ENCODE measurements at regions not wholly inside any gene's neighbourhood (a gene's known extent, or its start where the extent isn't known, plus 50 kb on each side); places are given as distances from the start of the nearest gene placed in this dataset.

DNA sequence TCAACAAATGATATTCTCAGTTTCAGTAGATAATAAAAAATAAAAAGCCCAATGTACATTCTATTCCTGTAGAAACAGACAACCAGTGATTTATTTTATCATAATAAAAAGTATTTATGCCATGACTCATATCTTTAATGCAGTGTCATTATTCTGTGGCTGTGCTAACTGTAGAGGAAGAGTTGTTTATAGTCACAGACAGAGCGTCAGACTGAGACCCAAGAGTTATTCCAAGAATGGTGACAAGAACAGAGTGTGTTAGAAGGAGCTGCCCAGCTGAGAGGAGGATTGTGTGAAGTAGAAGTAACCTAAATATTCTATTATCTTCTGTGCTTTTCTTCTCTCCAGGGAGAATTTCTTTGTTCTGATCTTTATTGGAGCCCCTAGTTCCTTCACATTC is 210.7 kb downstream of the PPP1R2C start:
- in situ Hi-C loops (cut with HindIII; ENCODE audit: low pct_ligation_motif_present, low sequenced_read_pairs), result no loop called here
- no peaks in the 10 kb centered on the region for H3K36me3 ChIP-seq (replicated peaks)
- no peak overlapping the region for H3K27ac ChIP-seq
- TF ChIP-seq, protein P1, sequence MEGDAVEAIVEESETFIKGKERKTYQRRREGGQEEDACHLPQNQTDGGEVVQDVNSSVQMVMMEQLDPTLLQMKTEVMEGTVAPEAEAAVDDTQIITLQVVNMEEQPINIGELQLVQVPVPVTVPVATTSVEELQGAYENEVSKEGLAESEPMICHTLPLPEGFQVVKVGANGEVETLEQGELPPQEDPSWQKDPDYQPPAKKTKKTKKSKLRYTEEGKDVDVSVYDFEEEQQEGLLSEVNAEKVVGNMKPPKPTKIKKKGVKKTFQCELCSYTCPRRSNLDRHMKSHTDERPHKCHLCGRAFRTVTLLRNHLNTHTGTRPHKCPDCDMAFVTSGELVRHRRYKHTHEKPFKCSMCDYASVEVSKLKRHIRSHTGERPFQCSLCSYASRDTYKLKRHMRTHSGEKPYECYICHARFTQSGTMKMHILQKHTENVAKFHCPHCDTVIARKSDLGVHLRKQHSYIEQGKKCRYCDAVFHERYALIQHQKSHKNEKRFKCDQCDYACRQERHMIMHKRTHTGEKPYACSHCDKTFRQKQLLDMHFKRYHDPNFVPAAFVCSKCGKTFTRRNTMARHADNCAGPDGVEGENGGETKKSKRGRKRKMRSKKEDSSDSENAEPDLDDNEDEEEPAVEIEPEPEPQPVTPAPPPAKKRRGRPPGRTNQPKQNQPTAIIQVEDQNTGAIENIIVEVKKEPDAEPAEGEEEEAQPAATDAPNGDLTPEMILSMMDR (IDR thresholded peaks at IDR 0.05; ENCODE audit: low read depth, low read length, missing control alignments), result no peak
- DNase-seq, result peak; percentile 32
- H3K4me3 ChIP-seq (ENCODE audit: low read depth, low read length), result no peak overlapping the region
- no peaks in the 10 kb centered on the region for H3K27me3 ChIP-seq (replicated peaks)

GRCh38 chrX:42565739-42566138 is 212.2 kb downstream of the PPP1R2C start:
- in situ Hi-C loops (cut with HindIII; ENCODE audit: low pct_ligation_motif_present, low sequenced_read_pairs), result no loop called here
- H3K4me3 ChIP-seq (ENCODE audit: low read depth, low read length), result no peak overlapping the region
- no peak for DNase-seq
- TF ChIP-seq, protein P1 (IDR thresholded peaks at IDR 0.05; ENCODE audit: low read depth, low read length, missing control alignments), result no peak
- H3K27ac ChIP-seq, result no peak overlapping the region
- no peaks in the 10 kb centered on the region for H3K36me3 ChIP-seq (replicated peaks)
- H3K27me3 ChIP-seq (replicated peaks), result no peaks in the 10 kb centered on the region

DNA sequence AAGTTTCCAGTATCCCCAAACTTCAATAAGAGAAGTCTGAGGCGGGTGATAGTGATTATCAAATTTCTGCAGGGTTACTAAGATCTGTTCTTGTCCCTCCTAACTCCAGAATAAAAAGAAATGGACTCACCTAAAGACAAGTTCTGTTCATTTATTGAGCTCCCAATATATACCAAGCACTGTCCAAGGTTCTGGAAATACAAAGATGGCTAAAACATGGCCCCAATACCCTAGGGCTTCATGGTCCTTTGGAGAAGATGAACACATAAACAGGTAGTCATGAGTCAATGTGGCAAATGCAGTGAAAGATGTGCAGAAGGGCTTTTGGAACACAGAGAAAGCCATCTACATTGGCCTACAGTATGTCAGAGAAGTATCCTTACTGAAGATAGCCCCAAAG is 231.2 kb downstream of the PPP1R2C start:
- H3K27ac ChIP-seq, result no peak overlapping the region
- no peak for DNase-seq
- no peak overlapping the region for H3K4me3 ChIP-seq (ENCODE audit: low read depth, low read length)
- in situ Hi-C loops (cut with HindIII; ENCODE audit: low pct_ligation_motif_present, low sequenced_read_pairs), result no loop called here
- no peaks in the 10 kb centered on the region for H3K27me3 ChIP-seq (replicated peaks)
- no peaks in the 10 kb centered on the region for H3K36me3 ChIP-seq (replicated peaks)
- TF ChIP-seq, protein P1 (IDR thresholded peaks at IDR 0.05; ENCODE audit: low read depth, low read length, missing control alignments), result no peak

GRCh38 chrX:42544883-42545282 is 233.1 kb downstream of the PPP1R2C start:
- TF ChIP-seq, protein P1 (IDR thresholded peaks at IDR 0.05; ENCODE audit: low read depth, low read length, missing control alignments), result no peak
- H3K27me3 ChIP-seq (replicated peaks), result no peaks in the 10 kb centered on the region
- in situ Hi-C loops (cut with HindIII; ENCODE audit: low pct_ligation_motif_present, low sequenced_read_pairs), result no loop called here
- no peak for DNase-seq
- no peaks in the 10 kb centered on the region for H3K36me3 ChIP-seq (replicated peaks)
- no peak overlapping the region for H3K27ac ChIP-seq
- H3K4me3 ChIP-seq (ENCODE audit: low read depth, low read length), result no peak overlapping the region

GRCh38 chrX:42541554-42541953 is 236.4 kb downstream of the PPP1R2C start:
- Histone ChIP-seq H3K27ac (no peak overlapping the region), H3K4me3 (ENCODE audit: low read depth, low read length) (no peak overlapping the region), H3K27me3 (replicated peaks) (no peaks in the 10 kb centered on the region), H3K36me3 (replicated peaks) (no peaks in the 10 kb centered on the region)
- in situ Hi-C loops (cut with HindIII; ENCODE audit: low pct_ligation_motif_present, low sequenced_read_pairs), result no loop called here
- DNase-seq, result no peak
- TF ChIP-seq, protein P1 (IDR thresholded peaks at IDR 0.05; ENCODE audit: low read depth, low read length, missing control alignments), result no peak

DNA sequence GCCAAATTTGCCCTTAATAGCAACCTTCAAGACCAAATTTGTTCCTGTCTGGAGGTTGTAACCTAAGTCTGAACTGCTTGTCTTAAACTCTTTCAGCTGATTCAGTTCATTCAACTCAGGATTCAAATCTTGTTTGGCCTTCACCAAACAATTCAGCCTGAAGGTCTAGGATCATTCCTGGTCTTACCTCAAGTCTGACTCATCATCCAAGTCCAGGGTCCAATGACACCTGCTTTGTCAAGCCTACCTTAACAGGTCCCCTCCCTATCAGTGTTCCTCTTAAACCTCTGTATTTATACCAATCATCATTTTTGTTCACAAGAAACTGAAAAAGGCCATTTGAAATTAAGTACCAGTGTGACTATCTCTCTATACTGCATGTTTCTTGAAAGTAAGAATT is 237.8 kb downstream of the PPP1R2C start:
- Histone ChIP-seq H3K4me3 (ENCODE audit: low read depth, low read length) (no peak overlapping the region), H3K27me3 (replicated peaks) (no peaks in the 10 kb centered on the region), H3K36me3 (replicated peaks) (no peaks in the 10 kb centered on the region), H3K27ac (no peak overlapping the region)
- DNase-seq, result no peak
- in situ Hi-C loops (cut with HindIII; ENCODE audit: low pct_ligation_motif_present, low sequenced_read_pairs), result no loop called here
- TF ChIP-seq, protein P1 (IDR thresholded peaks at IDR 0.05; ENCODE audit: low read depth, low read length, missing control alignments), result no peak
